ENCODE measurements at regions not wholly inside any gene's neighbourhood (a gene's known extent, or its start where the extent isn't known, plus 50 kb on each side); places are given as distances from the start of the nearest gene placed in this dataset.

GRCh38 chr2:239853706-239854327, 171.3 kb downstream of the NDUFA10 start:
- TF ChIP-seq, protein P1, sequence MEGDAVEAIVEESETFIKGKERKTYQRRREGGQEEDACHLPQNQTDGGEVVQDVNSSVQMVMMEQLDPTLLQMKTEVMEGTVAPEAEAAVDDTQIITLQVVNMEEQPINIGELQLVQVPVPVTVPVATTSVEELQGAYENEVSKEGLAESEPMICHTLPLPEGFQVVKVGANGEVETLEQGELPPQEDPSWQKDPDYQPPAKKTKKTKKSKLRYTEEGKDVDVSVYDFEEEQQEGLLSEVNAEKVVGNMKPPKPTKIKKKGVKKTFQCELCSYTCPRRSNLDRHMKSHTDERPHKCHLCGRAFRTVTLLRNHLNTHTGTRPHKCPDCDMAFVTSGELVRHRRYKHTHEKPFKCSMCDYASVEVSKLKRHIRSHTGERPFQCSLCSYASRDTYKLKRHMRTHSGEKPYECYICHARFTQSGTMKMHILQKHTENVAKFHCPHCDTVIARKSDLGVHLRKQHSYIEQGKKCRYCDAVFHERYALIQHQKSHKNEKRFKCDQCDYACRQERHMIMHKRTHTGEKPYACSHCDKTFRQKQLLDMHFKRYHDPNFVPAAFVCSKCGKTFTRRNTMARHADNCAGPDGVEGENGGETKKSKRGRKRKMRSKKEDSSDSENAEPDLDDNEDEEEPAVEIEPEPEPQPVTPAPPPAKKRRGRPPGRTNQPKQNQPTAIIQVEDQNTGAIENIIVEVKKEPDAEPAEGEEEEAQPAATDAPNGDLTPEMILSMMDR (conservative IDR thresholded peaks at IDR 0.05 in 1 of 2, IDR thresholded peaks at IDR 0.05 in 1 of 2; ENCODE audit: low read depth in 1 of 2, low read length in 2 of 2): no peak
- no peak for TF ChIP-seq EZH2 (IDR thresholded peaks at IDR 0.05; ENCODE audit: low read length, missing control alignments)
- Histone ChIP-seq H4K20me1 (ENCODE audit: control insufficient read depth, extremely low read depth, insufficient read depth, low read length) (no peaks in the 10 kb centered on the region), H3K27me3 (ENCODE audit: control insufficient read depth, insufficient read depth, low read length) (no peaks in the 10 kb centered on the region), H3K27ac (ENCODE audit: insufficient read depth, low read length) (no peak overlapping the region), H3K4me2 (ENCODE audit: extremely low read depth, insufficient read depth, low read length) (no peak overlapping the region), H3K4me1 (ENCODE audit: control insufficient read depth, extremely low read depth, insufficient read depth, low read length) (no peaks in the 10 kb centered on the region), H3K4me3 (replicated peaks in 1 of 4; ENCODE audit: control extremely low read depth in 1 of 4, insufficient read depth in 1 of 4, low read depth in 3 of 4, low read length in 4 of 4) (no peak overlapping the region), H2AFZ (ENCODE audit: low read length) (no peak overlapping the region), H3K9ac (ENCODE audit: insufficient read depth, low read length) (no peak overlapping the region), H3K36me3 (ENCODE audit: control insufficient read depth, insufficient read depth, low read length) (no peaks in the 10 kb centered on the region), H3K9me3 (ENCODE audit: control insufficient read depth, insufficient read depth, low read depth, low read length) (no peaks in the 10 kb centered on the region), H3K79me2 (ENCODE audit: control insufficient read depth, insufficient read depth, low read length) (no peaks in the 10 kb centered on the region)
- no peak for DNase-seq (ENCODE audit: low read depth in 2 of 2)

GRCh38 chr2:239853121-239853520, 172.0 kb downstream of the NDUFA10 start:
- Histone ChIP-seq H4K20me1 (ENCODE audit: control insufficient read depth, extremely low read depth, insufficient read depth, low read length) (no peaks in the 10 kb centered on the region), H3K4me3 (replicated peaks in 1 of 4; ENCODE audit: control extremely low read depth in 1 of 4, insufficient read depth in 1 of 4, low read depth in 3 of 4, low read length in 4 of 4) (no peak overlapping the region), H3K4me1 (ENCODE audit: control insufficient read depth, extremely low read depth, insufficient read depth, low read length) (no peaks in the 10 kb centered on the region), H3K27me3 (ENCODE audit: control insufficient read depth, insufficient read depth, low read length) (no peaks in the 10 kb centered on the region), H3K36me3 (ENCODE audit: control insufficient read depth, insufficient read depth, low read length) (no peaks in the 10 kb centered on the region), H3K79me2 (ENCODE audit: control insufficient read depth, insufficient read depth, low read length) (no peaks in the 10 kb centered on the region), H3K4me2 (ENCODE audit: extremely low read depth, insufficient read depth, low read length) (no peak overlapping the region), H3K9me3 (ENCODE audit: control insufficient read depth, insufficient read depth, low read depth, low read length) (no peaks in the 10 kb centered on the region), H3K27ac (ENCODE audit: insufficient read depth, low read length) (no peak overlapping the region), H2AFZ (ENCODE audit: low read length) (no peak overlapping the region), H3K9ac (ENCODE audit: insufficient read depth, low read length) (no peak overlapping the region)
- no peak for DNase-seq (ENCODE audit: low read depth in 2 of 2)
- TF ChIP-seq EZH2 (IDR thresholded peaks at IDR 0.05; ENCODE audit: low read length, missing control alignments): no peak
- TF ChIP-seq, protein P1 (conservative IDR thresholded peaks at IDR 0.05 in 1 of 2, IDR thresholded peaks at IDR 0.05 in 1 of 2; ENCODE audit: low read depth in 1 of 2, low read length in 2 of 2): no peak

GRCh38 chr2:239852272-239852671, 172.9 kb downstream of the NDUFA10 start:
- Histone ChIP-seq H3K4me3 (replicated peaks in 1 of 4; ENCODE audit: control extremely low read depth in 1 of 4, insufficient read depth in 1 of 4, low read depth in 3 of 4, low read length in 4 of 4) (no peak overlapping the region), H4K20me1 (ENCODE audit: control insufficient read depth, extremely low read depth, insufficient read depth, low read length) (no peaks in the 10 kb centered on the region), H3K27ac (ENCODE audit: insufficient read depth, low read length) (no peak overlapping the region), H3K9me3 (ENCODE audit: control insufficient read depth, insufficient read depth, low read depth, low read length) (no peaks in the 10 kb centered on the region), H3K4me2 (ENCODE audit: extremely low read depth, insufficient read depth, low read length) (no peak overlapping the region), H3K9ac (ENCODE audit: insufficient read depth, low read length) (no peak overlapping the region), H3K27me3 (ENCODE audit: control insufficient read depth, insufficient read depth, low read length) (no peaks in the 10 kb centered on the region), H3K79me2 (ENCODE audit: control insufficient read depth, insufficient read depth, low read length) (no peaks in the 10 kb centered on the region), H2AFZ (ENCODE audit: low read length) (no peak overlapping the region), H3K4me1 (ENCODE audit: control insufficient read depth, extremely low read depth, insufficient read depth, low read length) (no peaks in the 10 kb centered on the region), H3K36me3 (ENCODE audit: control insufficient read depth, insufficient read depth, low read length) (no peaks in the 10 kb centered on the region)
- TF ChIP-seq EZH2 (IDR thresholded peaks at IDR 0.05; ENCODE audit: low read length, missing control alignments): no peak
- TF ChIP-seq, protein P1 (conservative IDR thresholded peaks at IDR 0.05 in 1 of 2, IDR thresholded peaks at IDR 0.05 in 1 of 2; ENCODE audit: low read depth in 1 of 2, low read length in 2 of 2): no peak
- DNase-seq (ENCODE audit: low read depth in 2 of 2): no peak
